Ovary (tissue), 3 donors: ENCODE measurements at regions not wholly inside any gene's neighbourhood (a gene's known extent, or its start where the extent isn't known, plus 50 kb on each side); places are given as distances from the start of the nearest gene placed in this dataset.
"Not testable (repeated sequence)": the region's sequence is repeated elsewhere in the genome, so short reads cannot be mapped to it uniquely, and the experiment has no call there.

Source experiments
- CTCF ChIP-seq, 3 donors: fragments of 450-650 bp in 2 of 3; fragments of 200-600 bp in 1 of 3; IDR thresholded peaks; one replicate each; pipeline versions ENCODE4 v1.5.1 to v1.8.0; 2016 to 2022; ENCODE audit warnings: antibody characterized with exemption in 3 of 3, mild to moderate bottlenecking in 1 of 3
- EP300 ChIP-seq: sonication (generic); formaldehyde crosslinking; IDR thresholded peaks from one replicate; pipeline ENCODE4 v1.6.1; 2017; ENCODE audit warnings: antibody characterized with exemption
- POLR2A ChIP-seq: fragments of 450-650 bp; IDR thresholded peaks from one replicate; pipeline ENCODE4 v1.6.1; 2017; ENCODE audit warnings: antibody characterized with exemption, mild to moderate bottlenecking, moderate library complexity
- donor health status: DM: no; HTN: no; CAD: no.

DNA sequence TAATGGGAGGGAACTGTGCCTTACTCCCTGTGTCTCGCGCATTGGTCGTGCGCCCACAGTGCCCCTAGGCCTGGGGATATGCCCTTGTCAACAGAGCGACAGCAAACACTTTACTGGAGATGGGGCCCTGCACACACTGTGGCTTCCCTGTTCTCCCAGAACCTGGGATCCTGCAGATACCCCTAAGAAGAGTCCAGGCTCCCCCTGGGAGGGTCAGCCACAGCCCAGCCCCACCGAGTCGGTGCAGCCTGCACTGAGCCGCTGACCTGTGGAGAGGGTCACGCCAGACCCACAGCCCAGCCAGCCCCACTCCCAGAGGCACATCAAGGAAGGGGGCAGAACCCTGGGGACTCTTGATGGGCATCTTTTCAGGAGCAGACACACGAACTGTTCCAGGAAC lies 480.3 kb downstream of the TMEM121 start:
- TF ChIP-seq CTCF (IDR thresholded peaks at IDR 0.05); POLR2A; EP300: not testable (repeated sequence)
